Endothelial cell of umbilical vein (primary cell): ENCODE measurements at regions not wholly inside any gene's neighbourhood (a gene's known extent, or its start where the extent isn't known, plus 50 kb on each side); places are given as distances from the start of the nearest gene placed in this dataset.

Experiments used
- POLR2AphosphoS5 ChIP-seq: IDR thresholded peaks from 2 replicates; pipeline ENCODE4 v1.6.1; 2012; ENCODE audit warnings: low read depth, mild to moderate bottlenecking, control low read depth, low read length, moderate library complexity; ENCODE audit not compliant: insufficient read depth
- TF ChIP-seq, protein P1 (sequence below), 2 donors: IDR thresholded peaks; 1 replicate in 1 of 2; 2 replicates in 1 of 2; pipeline ENCODE4 v1.5.1; 2011; ENCODE audit warnings: low read length in 2 of 2, mild to moderate bottlenecking in 2 of 2, moderate library complexity in 2 of 2, control low read depth in 1 of 2, inconsistent platforms in 1 of 2, low read depth in 1 of 2; ENCODE audit not compliant: insufficient read depth in 1 of 2; ENCODE audit errors: extremely low read depth in 1 of 2

DNA sequence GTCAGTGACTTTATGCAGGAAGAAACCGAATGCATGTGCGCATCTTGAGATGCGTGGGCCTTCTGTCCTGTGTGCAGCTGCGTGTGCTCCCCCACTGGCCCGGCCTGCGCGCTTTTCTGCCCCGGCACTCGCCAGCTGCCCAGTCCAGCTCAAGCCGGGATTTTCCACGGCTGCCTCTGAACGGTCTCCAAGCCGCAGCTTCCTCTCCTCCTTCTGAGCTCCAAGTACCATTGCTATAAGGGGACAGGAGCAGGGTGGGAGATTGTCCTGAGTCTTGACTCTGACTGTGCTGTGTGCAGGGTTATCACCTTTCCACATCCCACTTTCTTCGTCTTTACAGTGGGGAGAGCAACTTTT lies 302.8 kb downstream of the THBS2 start:
- TF ChIP-seq, protein P1, sequence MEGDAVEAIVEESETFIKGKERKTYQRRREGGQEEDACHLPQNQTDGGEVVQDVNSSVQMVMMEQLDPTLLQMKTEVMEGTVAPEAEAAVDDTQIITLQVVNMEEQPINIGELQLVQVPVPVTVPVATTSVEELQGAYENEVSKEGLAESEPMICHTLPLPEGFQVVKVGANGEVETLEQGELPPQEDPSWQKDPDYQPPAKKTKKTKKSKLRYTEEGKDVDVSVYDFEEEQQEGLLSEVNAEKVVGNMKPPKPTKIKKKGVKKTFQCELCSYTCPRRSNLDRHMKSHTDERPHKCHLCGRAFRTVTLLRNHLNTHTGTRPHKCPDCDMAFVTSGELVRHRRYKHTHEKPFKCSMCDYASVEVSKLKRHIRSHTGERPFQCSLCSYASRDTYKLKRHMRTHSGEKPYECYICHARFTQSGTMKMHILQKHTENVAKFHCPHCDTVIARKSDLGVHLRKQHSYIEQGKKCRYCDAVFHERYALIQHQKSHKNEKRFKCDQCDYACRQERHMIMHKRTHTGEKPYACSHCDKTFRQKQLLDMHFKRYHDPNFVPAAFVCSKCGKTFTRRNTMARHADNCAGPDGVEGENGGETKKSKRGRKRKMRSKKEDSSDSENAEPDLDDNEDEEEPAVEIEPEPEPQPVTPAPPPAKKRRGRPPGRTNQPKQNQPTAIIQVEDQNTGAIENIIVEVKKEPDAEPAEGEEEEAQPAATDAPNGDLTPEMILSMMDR (IDR thresholded peaks at IDR 0.05; ENCODE audit: extremely low read depth in 1 of 2, insufficient read depth in 1 of 2, low read depth in 1 of 2, low read length in 2 of 2) = no peak
- no peak for TF ChIP-seq POLR2AphosphoS5
